A549 (cell line): ENCODE measurements at regions not wholly inside any gene's neighbourhood (a gene's known extent, or its start where the extent isn't known, plus 50 kb on each side); places are given as distances from the start of the nearest gene placed in this dataset.

ENCODE experiments used
- CTCF ChIP-seq: fragments of >200 bp; sonication (Bioruptor Twin); formaldehyde crosslinking; IDR thresholded peaks from 3 replicates; pipeline ENCODE4 v1.5.1; 2016
- HOXB5 ChIP-seq: fragments of 250-450 bp; sonication (Bioruptor Pico); IDR thresholded peaks from 2 replicates; pipeline ENCODE4 v1.5.0; 2020; ENCODE audit warnings: mild to moderate bottlenecking, moderate library complexity
- POLR2A ChIP-seq: IDR thresholded peaks from 2 replicates; pipeline ENCODE4 v1.6.1; 2012; ENCODE audit warnings: mild to moderate bottlenecking, low read length
- RCOR1 ChIP-seq: fragments of 150-350 bp; IDR thresholded peaks from 2 replicates; pipeline ENCODE4 v1.6.1; 2014; ENCODE audit warnings: antibody characterized with exemption, low read length, low read depth
- TP53 ChIP-seq: fragments of 250-450 bp; sonication (Bioruptor Pico); IDR thresholded peaks from 2 replicates; pipeline ENCODE4 v1.5.0; 2021; ENCODE audit warnings: mild to moderate bottlenecking, moderate library complexity

- TF ChIP-seq POLR2A (no peak), CTCF (no peak), TP53 (CRISPR knock-in tag) (no peak), HOXB5 (no peak), RCOR1 (no peak)
Observed at GRCh38 chr10:3911713-3912442, 126.9 kb upstream of the KLF6 start.
